MM.1S (cell line): ENCODE measurements at regions not wholly inside any gene's neighbourhood (a gene's known extent, or its start where the extent isn't known, plus 50 kb on each side); places are given as distances from the start of the nearest gene placed in this dataset.

Source experiments
- DNase-seq: peaks from one replicate; pipeline ENCODE4 v3.0.0-alpha.2; 2015
- H2AFZ ChIP-seq: fragments of 300-600 bp; sonication (generic); 2 replicates; pipeline ENCODE4 v1.6.0; 2016; ENCODE audit warnings: antibody characterized with exemption, low read length
- H3F3A ChIP-seq: fragments of 300-600 bp; sonication (generic); 2 replicates; pipeline ENCODE4 v1.6.1; 2016; ENCODE audit warnings: mild to moderate bottlenecking, antibody characterized with exemption, low read length, moderate library complexity, mixed read lengths; ENCODE audit not compliant: insufficient read depth
- H3K27ac ChIP-seq: fragments of 300-600 bp; sonication (generic); 2 replicates; pipeline ENCODE4 v1.5.1; 2016; ENCODE audit warnings: mild to moderate bottlenecking, low read length
- H3K27me3 ChIP-seq: fragments of 300-600 bp; sonication (generic); replicated peaks from 2 replicates; pipeline ENCODE4 v1.6.0; 2016; ENCODE audit warnings: low read length; ENCODE audit not compliant: insufficient read depth
- H3K36me3 ChIP-seq: fragments of 300-600 bp; sonication (generic); replicated peaks from 2 replicates; pipeline ENCODE4 v1.6.1; 2016; ENCODE audit warnings: mild to moderate bottlenecking, low read length, mixed read lengths; ENCODE audit not compliant: insufficient read depth
- H3K4me1 ChIP-seq: fragments of 300-600 bp; sonication (generic); 2 replicates; pipeline ENCODE4 v1.6.1; 2016; ENCODE audit warnings: low read length, mixed read lengths
- H3K4me2 ChIP-seq: fragments of 300-600 bp; sonication (generic); 2 replicates; pipeline ENCODE4 v1.6.0; 2016; ENCODE audit warnings: low read depth, low read length
- H3K4me3 ChIP-seq: fragments of 300-600 bp; sonication (generic); 2 replicates; pipeline ENCODE4 v1.5.1; 2016; ENCODE audit warnings: low read length, mixed read lengths
- H3K79me2 ChIP-seq: fragments of 300-600 bp; sonication (generic); 2 replicates; pipeline ENCODE4 v1.6.1; 2016; ENCODE audit warnings: mixed run types, low read length, mixed read lengths
- H3K9ac ChIP-seq: fragments of 300-600 bp; sonication (generic); 2 replicates; pipeline ENCODE4 v1.6.1; 2016; ENCODE audit warnings: low read length, mixed read lengths
- H3K9me2 ChIP-seq: fragments of 300-600 bp; sonication (generic); replicated peaks from 2 replicates; pipeline ENCODE4 v1.6.1; 2016; ENCODE audit warnings: mild to moderate bottlenecking, low read length, mixed read lengths; ENCODE audit not compliant: insufficient read depth
- H3K9me3 ChIP-seq: fragments of 300-600 bp; sonication (generic); replicated peaks from 2 replicates; pipeline ENCODE4 v1.6.1; 2016; ENCODE audit warnings: mild to moderate bottlenecking, low read length, mixed read lengths; ENCODE audit not compliant: insufficient read depth
- H4K20me1 ChIP-seq: fragments of 300-600 bp; sonication (generic); 2 replicates; pipeline ENCODE4 v1.6.1; 2016; ENCODE audit warnings: mild to moderate bottlenecking, low read length, moderate library complexity, mixed read lengths; ENCODE audit not compliant: insufficient read depth
- CTCF ChIP-seq: fragments of 300-600 bp; sonication (generic); IDR thresholded peaks from 2 replicates; pipeline ENCODE4 v1.5.1; 2016; ENCODE audit warnings: antibody characterized with exemption, low read length, mixed read lengths
- EZH2 ChIP-seq: fragments of 300-600 bp; sonication (generic); optimal IDR thresholded peaks from 2 replicates; pipeline ENCODE3; 2017; ENCODE audit warnings: low read depth, mild to moderate bottlenecking, antibody characterized with exemption, low read length, mixed read lengths
- EZH2phosphoT487 ChIP-seq: fragments of 300-600 bp; sonication (generic); IDR thresholded peaks from 2 replicates; pipeline ENCODE4 v1.6.1; 2018; ENCODE audit warnings: antibody characterized with exemption, low read length

- Histone ChIP-seq H3K27ac (no peak overlapping the region), H3K36me3 (no peaks in the 10 kb centered on the region), H3K4me1 (no peaks in the 10 kb centered on the region), H4K20me1 (no peaks in the 10 kb centered on the region), H3K4me3 (no peak overlapping the region), H2AFZ (no peak overlapping the region), H3K9me3 (no peaks in the 10 kb centered on the region), H3K79me2 (no peaks in the 10 kb centered on the region), H3K27me3 (no peaks in the 10 kb centered on the region), H3K9ac (no peak overlapping the region), H3K9me2 (no peaks in the 10 kb centered on the region), H3F3A (no peaks in the 10 kb centered on the region), H3K4me2 (no peak overlapping the region)
- TF ChIP-seq EZH2phosphoT487 (no peak), CTCF (no peak), EZH2 (no peak)
- no peak for DNase-seq
Observed at GRCh38 chr18:38045845-38046244, 480.2 kb upstream of the CELF4 start.

- Histone ChIP-seq H4K20me1 (no peaks in the 10 kb centered on the region), H3F3A (no peaks in the 10 kb centered on the region), H2AFZ (no peak overlapping the region), H3K4me1 (no peaks in the 10 kb centered on the region), H3K9me2 (no peaks in the 10 kb centered on the region), H3K27me3 (no peaks in the 10 kb centered on the region), H3K27ac (no peak overlapping the region), H3K9me3 (no peaks in the 10 kb centered on the region), H3K79me2 (no peaks in the 10 kb centered on the region), H3K9ac (no peak overlapping the region), H3K36me3 (no peaks in the 10 kb centered on the region), H3K4me3 (no peak overlapping the region), H3K4me2 (no peak overlapping the region)
- TF ChIP-seq EZH2 (no peak), CTCF (no peak), EZH2phosphoT487 (no peak)
- no peak for DNase-seq
Observed at GRCh38 chr18:38042211-38042890, 476.8 kb upstream of the CELF4 start.

GRCh38 chr18:38038242-38038641 is 472.6 kb upstream of the CELF4 start:
- Histone ChIP-seq H3F3A (no peaks in the 10 kb centered on the region), H3K36me3 (no peaks in the 10 kb centered on the region), H3K79me2 (no peaks in the 10 kb centered on the region), H2AFZ (no peak overlapping the region), H3K27ac (no peak overlapping the region), H3K4me3 (no peak overlapping the region), H3K9me3 (no peaks in the 10 kb centered on the region), H3K9ac (no peak overlapping the region), H3K4me2 (no peak overlapping the region), H3K27me3 (no peaks in the 10 kb centered on the region), H4K20me1 (no peaks in the 10 kb centered on the region), H3K9me2 (no peaks in the 10 kb centered on the region), H3K4me1 (no peaks in the 10 kb centered on the region)
- TF ChIP-seq EZH2phosphoT487 (no peak), EZH2 (no peak), CTCF (no peak)
- DNase-seq: no peak
